H9 (cell line): ENCODE measurements at regions not wholly inside any gene's neighbourhood (a gene's known extent, or its start where the extent isn't known, plus 50 kb on each side); places are given as distances from the start of the nearest gene placed in this dataset.

Experiments used
- DNase-seq: peaks from one replicate; pipeline ENCODE4 v3.0.0-alpha.2; 2017
- H2AFZ ChIP-seq: one replicate; pipeline ENCODE4 v1.6.1; 2013; ENCODE audit warnings: mild to moderate bottlenecking, low read length, control low read depth, moderate library complexity
- H2AK5ac ChIP-seq: 2 replicates; pipeline ENCODE4 v1.6.1; 2013; ENCODE audit warnings: low read length, control low read depth, mixed read lengths; ENCODE audit not compliant: insufficient read length
- H2BK120ac ChIP-seq: one replicate; pipeline ENCODE4 v1.6.1; 2013; ENCODE audit warnings: low read depth, mild to moderate bottlenecking, low read length, control low read depth, inconsistent platforms; ENCODE audit not compliant: poor library complexity, severe bottlenecking
- H2BK12ac ChIP-seq: 2 replicates; pipeline ENCODE4 v1.6.1; 2013; ENCODE audit warnings: low read length, control low read depth, mixed read lengths, low read depth; ENCODE audit not compliant: insufficient read length
- H2BK15ac ChIP-seq: 2 replicates; pipeline ENCODE4 v1.6.1; 2013; ENCODE audit warnings: low read depth, low read length, control low read depth
- H2BK20ac ChIP-seq: one replicate; pipeline ENCODE4 v1.6.1; 2013; ENCODE audit warnings: low read depth, mild to moderate bottlenecking, low read length, control low read depth, inconsistent platforms; ENCODE audit not compliant: poor library complexity, severe bottlenecking
- H2BK5ac ChIP-seq: 2 replicates; pipeline ENCODE4 v1.6.1; 2013; ENCODE audit warnings: low read length, control low read depth, mixed read lengths; ENCODE audit not compliant: insufficient read length
- H3K14ac ChIP-seq: 2 replicates; pipeline ENCODE4 v1.6.1; 2013; ENCODE audit warnings: low read length, control low read depth; ENCODE audit not compliant: insufficient read depth
- H3K18ac ChIP-seq: 2 replicates; pipeline ENCODE4 v1.6.1; 2013; ENCODE audit warnings: low read depth, mild to moderate bottlenecking, mixed read lengths, low read length, control low read depth; ENCODE audit not compliant: insufficient read length
- H3K23ac ChIP-seq: 2 replicates; pipeline ENCODE4 v1.6.1; 2013; ENCODE audit warnings: low read length, control low read depth, mixed read lengths, low read depth; ENCODE audit not compliant: insufficient read length
- H3K23me2 ChIP-seq: 2 replicates; pipeline ENCODE4 v1.6.1; 2013; ENCODE audit warnings: low read depth, mild to moderate bottlenecking, mixed read lengths, low read length, control low read depth; ENCODE audit not compliant: insufficient read length, poor library complexity, severe bottlenecking
- H3K27ac ChIP-seq: 2 replicates; pipeline ENCODE4 v1.5.1; 2013; ENCODE audit warnings: low read length, control low read depth, mixed read lengths, low read depth; ENCODE audit not compliant: insufficient read length
- H3K27me3 ChIP-seq: 2 replicates; pipeline ENCODE4 v1.6.1; 2013; ENCODE audit warnings: low read length, control low read depth, inconsistent platforms; ENCODE audit not compliant: insufficient read depth
- H3K4ac ChIP-seq: 2 replicates; pipeline ENCODE4 v1.6.1; 2013; ENCODE audit warnings: low read depth, mild to moderate bottlenecking, control low read depth, inconsistent platforms, low read length, moderate library complexity
- H3K4me1 ChIP-seq: 2 replicates; pipeline ENCODE4 v1.6.1; 2013; ENCODE audit warnings: low read length, control low read depth, inconsistent platforms; ENCODE audit not compliant: insufficient read depth
- H3K4me2 ChIP-seq: 2 replicates; pipeline ENCODE4 v1.6.1; 2013; ENCODE audit warnings: low read length, control low read depth, mixed read lengths; ENCODE audit not compliant: insufficient read length, insufficient read depth
- H3K56ac ChIP-seq: 2 replicates; pipeline ENCODE4 v1.6.1; 2013; ENCODE audit warnings: low read depth, mild to moderate bottlenecking, mixed read lengths, low read length, control low read depth; ENCODE audit not compliant: insufficient read length
- H3K79me1 ChIP-seq: 2 replicates; pipeline ENCODE4 v1.6.1; 2013; ENCODE audit warnings: low read depth, mild to moderate bottlenecking, moderate library complexity, low read length, control low read depth, inconsistent platforms; ENCODE audit not compliant: insufficient read depth, poor library complexity, severe bottlenecking
- H3K79me2 ChIP-seq: 2 replicates; pipeline ENCODE4 v1.6.1; 2013; ENCODE audit warnings: low read length, control low read depth, inconsistent platforms; ENCODE audit not compliant: insufficient read depth
- H3K9ac ChIP-seq: 2 replicates; pipeline ENCODE4 v1.6.1; 2013; ENCODE audit warnings: low read length, control low read depth, mixed read lengths; ENCODE audit not compliant: insufficient read length; ENCODE audit errors: extremely low read depth
- H3K9me3 ChIP-seq: one replicate; pipeline ENCODE4 v1.6.1; 2013; ENCODE audit warnings: low read depth, low read length, inconsistent platforms; ENCODE audit not compliant: control insufficient read depth
- H3T11ph ChIP-seq: one replicate; pipeline ENCODE4 v1.6.1; 2013; ENCODE audit warnings: mild to moderate bottlenecking, low read length, control low read depth, inconsistent platforms
- H4K20me1 ChIP-seq: one replicate; pipeline ENCODE4 v1.6.1; 2013; ENCODE audit not compliant: control insufficient read depth, insufficient read length, insufficient read depth
- H4K5ac ChIP-seq: 2 replicates; pipeline ENCODE4 v1.6.1; 2013; ENCODE audit warnings: low read depth, mild to moderate bottlenecking, mixed read lengths, low read length, control low read depth; ENCODE audit not compliant: insufficient read length
- H4K8ac ChIP-seq: replicated peaks from 2 replicates; pipeline ENCODE4 v1.6.1; 2013; ENCODE audit warnings: low read length, control low read depth, mixed read lengths, low read depth; ENCODE audit not compliant: insufficient read length
- H4K91ac ChIP-seq: 2 replicates; pipeline ENCODE4 v1.6.1; 2013; ENCODE audit warnings: low read depth, mild to moderate bottlenecking, moderate library complexity, mixed read lengths, low read length, control low read depth; ENCODE audit not compliant: insufficient read length
- H3K27ac Mint-ChIP-seq, 3 experiments: 2 replicates in 2 of 3; 3 replicates in 1 of 3; pipeline ENCODE4 v1.8.0; 2020 to 2021; ENCODE audit warnings: mixed read lengths in 3 of 3, mild to moderate bottlenecking in 1 of 3, moderate library complexity in 1 of 3
- H3K27me3 Mint-ChIP-seq: 2 replicates; pipeline ENCODE4 v1.8.0; 2021; ENCODE audit warnings: low read depth, mild to moderate bottlenecking, moderate library complexity, mixed read lengths
- H3K36me3 Mint-ChIP-seq, 3 experiments: 2 replicates in 2 of 3; 3 replicates in 1 of 3; pipeline ENCODE4 v1.8.0; 2020 to 2021; ENCODE audit warnings: low read depth in 3 of 3, mixed read lengths in 3 of 3; ENCODE audit not compliant: insufficient read depth in 1 of 3
- H3K4me1 Mint-ChIP-seq, 2 experiments: 2 replicates each; pipeline ENCODE4 v1.8.0; 2020; ENCODE audit warnings: mixed read lengths in 2 of 2
- H3K4me3 Mint-ChIP-seq, 2 experiments: 2 replicates in 1 of 2; 3 replicates in 1 of 2; pipeline ENCODE4 v1.8.0; 2020 to 2021; ENCODE audit warnings: mild to moderate bottlenecking in 2 of 2, mixed read lengths in 2 of 2, moderate library complexity in 1 of 2
- H3K9me3 Mint-ChIP-seq, 2 experiments: 2 replicates in 1 of 2; 3 replicates in 1 of 2; pipeline ENCODE4 v1.8.0; 2020; ENCODE audit warnings: mild to moderate bottlenecking in 2 of 2, mixed read lengths in 2 of 2, moderate library complexity in 1 of 2
- WGBS: extraction: QIAGEN DNeasy Blood & Tissue Kit; methylation state at CpG from one replicate; pipeline ENCODE4 v1.1.7; 2013; ENCODE audit warnings: missing lambda C conversion rate, low lambda C conversion rate, mixed read lengths; ENCODE audit not compliant: insufficient read length; ENCODE audit errors: extremely low coverage; 5-methylcytosine and 5-hydroxymethylcytosine counted together
- TF ChIP-seq, protein P1 (sequence below): fragments of 200-600 bp; sonication (generic); conservative IDR thresholded peaks from 3 replicates; pipeline ENCODE4 v1.8.0; 2021; ENCODE audit warnings: antibody characterized with exemption, mild to moderate bottlenecking

DNA sequence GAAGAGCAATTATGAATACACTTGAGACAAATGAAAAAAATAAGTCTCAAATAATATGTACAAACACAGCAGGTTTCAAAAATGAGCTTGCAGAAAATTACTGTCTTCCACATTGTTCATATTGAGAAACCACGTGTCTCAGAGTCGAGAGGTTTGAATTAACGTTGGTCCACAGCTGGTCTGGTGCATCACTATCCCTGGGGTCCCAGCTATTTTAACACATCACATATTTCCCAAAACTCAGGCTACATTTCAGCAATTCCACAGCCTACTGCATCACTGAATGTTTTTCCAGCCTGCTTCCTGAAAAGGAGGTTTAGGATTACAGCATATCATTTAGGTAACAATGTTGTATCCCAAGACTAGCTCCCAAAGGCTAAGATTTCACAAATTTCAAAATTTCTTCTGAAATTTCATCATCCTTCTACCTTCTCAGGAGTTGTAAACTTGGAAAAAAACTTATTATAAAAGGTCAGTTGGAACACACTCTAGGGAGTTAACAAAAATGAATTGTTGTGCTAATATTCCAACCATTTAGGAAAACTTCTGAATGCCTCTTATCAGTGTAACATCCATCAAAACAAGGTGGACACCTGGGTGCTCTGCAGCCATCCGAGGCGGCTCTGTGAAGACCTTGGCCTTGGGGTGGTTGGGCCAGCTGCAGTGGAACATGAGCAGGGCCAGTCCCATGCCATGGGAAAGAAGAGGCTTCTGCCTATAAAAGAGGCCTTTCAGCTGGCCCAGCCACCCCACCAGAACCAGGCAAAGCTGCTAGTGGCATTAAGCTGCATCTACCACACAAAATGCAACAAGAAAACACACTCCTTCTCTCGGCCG is 198.1 kb upstream of the RBBP8 start:
- no peak overlapping the region for H4K91ac ChIP-seq

More for the DNA sequence above, 198.1 kb upstream of the RBBP8 start:
- H2AK5ac ChIP-seq, result no peak overlapping the region
- no peaks in the 10 kb centered on the region for H3K27me3 ChIP-seq
- no peaks in the 10 kb centered on the region for H3K23me2 ChIP-seq
- no peaks in the 10 kb centered on the region for H3K79me2 ChIP-seq
- Mint-ChIP-seq H3K27ac (no peak overlapping the region), H3K27me3 (no peaks in the 10 kb centered on the region), H3K9me3 (no peaks in the 10 kb centered on the region), H3K36me3 (no peaks in the 10 kb centered on the region), H3K4me3 (no peak overlapping the region), H3K4me1 (peaks cover 4 to 5% of the 10 kb centered on the region in 2 experiments; a peak in 2 of 4 replicates)
- H2BK120ac ChIP-seq, result no peak overlapping the region
- H3K4ac ChIP-seq, result no peak overlapping the region
- no peak overlapping the region for H3K9ac ChIP-seq
- no peak overlapping the region for H4K8ac ChIP-seq
- no peak overlapping the region for H2BK12ac ChIP-seq
- no peak overlapping the region for H3K27ac ChIP-seq
- no peak overlapping the region for H2BK20ac ChIP-seq
- H2BK5ac ChIP-seq, result no peak overlapping the region
- H2AFZ ChIP-seq, result no peak overlapping the region
- TF ChIP-seq, protein P1, sequence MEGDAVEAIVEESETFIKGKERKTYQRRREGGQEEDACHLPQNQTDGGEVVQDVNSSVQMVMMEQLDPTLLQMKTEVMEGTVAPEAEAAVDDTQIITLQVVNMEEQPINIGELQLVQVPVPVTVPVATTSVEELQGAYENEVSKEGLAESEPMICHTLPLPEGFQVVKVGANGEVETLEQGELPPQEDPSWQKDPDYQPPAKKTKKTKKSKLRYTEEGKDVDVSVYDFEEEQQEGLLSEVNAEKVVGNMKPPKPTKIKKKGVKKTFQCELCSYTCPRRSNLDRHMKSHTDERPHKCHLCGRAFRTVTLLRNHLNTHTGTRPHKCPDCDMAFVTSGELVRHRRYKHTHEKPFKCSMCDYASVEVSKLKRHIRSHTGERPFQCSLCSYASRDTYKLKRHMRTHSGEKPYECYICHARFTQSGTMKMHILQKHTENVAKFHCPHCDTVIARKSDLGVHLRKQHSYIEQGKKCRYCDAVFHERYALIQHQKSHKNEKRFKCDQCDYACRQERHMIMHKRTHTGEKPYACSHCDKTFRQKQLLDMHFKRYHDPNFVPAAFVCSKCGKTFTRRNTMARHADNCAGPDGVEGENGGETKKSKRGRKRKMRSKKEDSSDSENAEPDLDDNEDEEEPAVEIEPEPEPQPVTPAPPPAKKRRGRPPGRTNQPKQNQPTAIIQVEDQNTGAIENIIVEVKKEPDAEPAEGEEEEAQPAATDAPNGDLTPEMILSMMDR, result no peak
- H3T11ph ChIP-seq, result no peak overlapping the region
- no peak overlapping the region; the same call in 1 of the 2 replicates for H3K14ac ChIP-seq
- no CpG with 5 or more reads among the region's 7 CpGs for WGBS
- H3K9me3 ChIP-seq, result no peaks in the 10 kb centered on the region
- H3K4me2 ChIP-seq, result no peak overlapping the region
- no peaks in the 10 kb centered on the region for H3K79me1 ChIP-seq
- H3K4me1 ChIP-seq, result no peaks in the 10 kb centered on the region
- no peak overlapping the region for H4K5ac ChIP-seq
- DNase-seq, result no peak
- H3K18ac ChIP-seq, result no peak overlapping the region
- no peak overlapping the region for H3K56ac ChIP-seq
- H3K23ac ChIP-seq, result no peak overlapping the region
- no peaks in the 10 kb centered on the region for H4K20me1 ChIP-seq
- no peak overlapping the region for H2BK15ac ChIP-seq
